ENCODE measurements at regions not wholly inside any gene's neighbourhood (a gene's known extent, or its start where the extent isn't known, plus 50 kb on each side); places are given as distances from the start of the nearest gene placed in this dataset.

DNA sequence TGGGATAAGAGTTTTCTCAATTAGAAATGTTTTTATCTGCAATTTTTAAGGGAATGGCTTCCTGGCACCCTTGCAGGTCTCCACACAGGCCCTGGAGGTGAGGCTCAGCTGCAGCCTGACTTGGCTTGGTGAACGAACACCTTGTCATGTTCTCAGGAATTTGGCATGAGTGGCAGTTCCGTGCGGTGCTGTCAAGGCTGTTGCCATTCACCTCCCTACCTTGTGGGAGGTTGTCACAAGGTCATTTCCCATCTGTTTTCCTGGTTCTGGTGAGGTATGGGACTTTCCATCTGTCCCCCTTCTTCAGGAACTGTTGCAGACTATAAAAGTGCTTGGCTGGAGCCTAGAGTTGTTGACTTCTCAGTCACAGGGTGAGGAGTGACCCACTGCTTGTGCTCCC, 82.9 kb downstream of the ELOVL4 start:
- peak; percentile 41 for ATAC-seq

DNA sequence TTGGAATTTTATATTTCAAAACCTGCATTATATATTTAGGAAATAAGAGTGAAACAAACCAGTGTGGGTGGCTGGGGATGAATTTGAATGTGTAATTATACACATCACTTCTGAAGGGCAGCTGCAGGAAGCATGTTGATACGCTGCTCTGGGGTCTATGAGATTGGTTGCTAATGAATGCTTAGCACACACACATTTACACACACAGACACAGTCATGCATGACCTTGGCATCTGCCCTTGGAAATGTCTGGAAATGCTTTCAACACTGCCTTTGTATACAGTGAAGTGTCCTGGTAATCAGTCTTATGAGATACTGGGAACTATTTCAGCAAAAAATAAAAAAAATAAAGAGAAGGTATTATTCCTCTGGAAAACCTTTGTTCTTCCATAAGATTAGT, 83.4 kb downstream of the ELOVL4 start:
- no peak for ATAC-seq

DNA sequence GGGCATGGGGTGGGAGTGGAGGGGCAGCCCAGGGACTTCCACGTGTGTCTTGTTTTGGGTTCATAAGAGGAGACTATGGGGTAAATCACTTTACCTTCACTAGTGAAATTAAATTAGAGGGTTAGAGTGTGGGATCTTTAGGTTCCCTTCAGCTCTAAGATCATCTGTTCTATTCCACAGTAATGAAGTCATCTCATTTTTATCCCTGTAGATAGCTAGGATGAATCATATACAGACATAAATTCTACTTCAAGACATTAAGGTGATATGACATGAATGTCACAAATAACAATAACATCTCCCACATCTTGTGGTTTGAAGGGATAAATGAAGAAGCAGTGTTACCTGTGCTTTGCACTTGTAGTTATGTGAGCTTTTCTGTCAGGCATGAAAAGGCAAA, 83.8 kb downstream of the ELOVL4 start:
- ATAC-seq, result no peak

DNA sequence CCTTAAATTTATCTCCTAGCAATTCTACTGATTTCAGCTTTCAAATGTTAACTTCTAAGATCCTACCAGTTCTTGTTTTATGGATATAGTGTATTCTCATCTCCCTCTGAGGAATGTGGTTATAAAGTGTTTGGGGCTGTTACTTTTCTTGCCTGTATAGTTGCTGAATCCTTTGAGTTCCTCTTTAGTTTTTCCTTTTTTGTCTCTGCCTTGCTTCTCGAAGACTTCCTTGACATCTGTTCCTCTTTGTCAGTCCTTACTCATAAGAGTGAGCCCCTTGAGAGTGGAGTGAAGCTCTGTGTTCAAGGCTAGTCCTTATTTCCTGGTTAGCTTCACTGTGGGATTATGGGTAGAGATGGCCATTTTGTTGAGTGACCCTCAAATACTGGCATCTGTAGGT, 84.6 kb downstream of the ELOVL4 start:
- no peak for ATAC-seq

DNA sequence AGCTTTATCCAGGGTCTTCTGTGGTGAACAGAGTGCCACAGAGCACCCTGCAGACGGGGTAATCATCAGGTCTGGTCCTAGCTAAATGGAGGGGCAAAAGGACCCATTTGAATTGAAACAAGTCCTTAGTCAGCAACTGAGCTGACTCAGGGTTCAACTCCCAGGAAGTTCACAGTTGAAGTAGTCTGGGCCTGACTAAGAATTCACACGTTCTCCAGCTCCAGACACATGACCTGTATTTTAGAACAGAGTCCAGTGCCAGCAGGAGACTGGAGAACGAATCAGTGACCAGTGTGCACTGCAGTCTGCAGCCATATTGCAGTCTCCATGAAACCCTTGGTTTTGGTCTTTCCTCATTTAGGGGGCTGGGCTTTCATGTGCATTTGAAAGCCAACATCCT, 85.2 kb downstream of the ELOVL4 start:
- ATAC-seq, result no peak

DNA sequence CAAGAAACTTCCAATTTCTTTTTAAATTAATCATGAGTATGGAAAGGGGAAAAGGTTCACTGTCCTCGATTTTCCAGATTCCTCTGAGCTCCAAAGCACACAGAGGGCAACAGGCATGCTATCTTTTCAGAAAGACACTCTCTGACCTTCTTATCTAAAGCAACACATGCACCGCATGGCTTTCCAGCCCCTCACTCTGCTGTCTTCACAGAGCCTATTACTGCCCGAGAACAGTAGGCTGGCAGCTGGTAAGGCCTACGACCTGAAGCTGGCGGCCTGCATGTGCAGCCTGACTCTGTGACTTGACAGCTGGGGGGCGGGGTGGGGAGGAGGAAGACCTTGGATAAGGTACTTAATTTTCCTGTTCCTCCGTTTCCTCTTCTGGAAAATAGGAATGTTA, 86.3 kb downstream of the ELOVL4 start:
- no peak for ATAC-seq

DNA sequence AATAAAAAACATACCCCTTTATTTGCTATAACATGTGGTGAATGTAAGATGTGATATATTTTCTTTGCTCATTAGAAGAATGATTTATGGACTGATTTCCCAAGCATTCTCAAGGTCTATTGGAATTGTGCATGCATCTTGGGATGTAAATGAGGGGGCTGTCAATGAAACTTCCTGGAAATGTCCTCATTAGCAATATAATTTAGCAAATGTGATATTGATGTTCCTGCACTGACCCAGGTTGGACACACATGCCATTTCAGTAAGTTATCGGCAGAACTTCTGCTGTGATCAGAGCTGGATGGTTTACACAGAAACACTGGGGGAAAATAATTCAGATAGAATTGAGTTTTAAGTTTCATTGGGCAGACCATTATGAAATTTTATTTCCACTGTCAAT, 99.9 kb downstream of the ELOVL4 start:
- ATAC-seq, result no peak

DNA sequence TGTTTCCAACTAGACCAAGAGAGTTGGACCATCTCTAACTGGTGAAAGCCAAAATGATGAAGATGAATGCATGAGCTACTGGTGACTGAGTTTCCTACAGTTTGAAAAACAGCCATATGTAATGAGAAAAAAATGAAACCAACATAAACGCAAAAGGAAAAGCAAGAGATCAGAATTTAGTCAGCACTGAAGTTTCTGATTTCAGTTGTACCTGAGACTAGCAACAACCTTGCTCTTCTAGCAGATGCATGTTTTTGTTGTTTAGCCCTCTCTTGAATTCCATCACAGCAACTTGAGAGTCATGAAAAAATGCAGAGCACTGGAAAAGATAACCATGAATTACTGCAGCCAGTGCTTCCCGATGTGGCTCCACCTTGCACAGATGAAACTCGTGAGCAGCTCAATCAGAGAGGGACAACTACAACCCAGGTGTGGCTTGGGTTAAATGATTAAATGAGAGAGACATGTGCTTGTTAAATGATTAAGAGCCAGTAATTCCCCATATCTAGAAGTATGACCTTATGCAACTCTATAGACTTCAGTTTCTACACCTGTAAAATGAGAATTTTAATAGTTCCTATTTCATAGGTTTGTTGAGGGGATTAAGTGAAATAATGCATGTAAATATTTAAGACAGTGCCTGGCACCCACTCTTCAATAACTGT, 104.8 kb downstream of the ELOVL4 start:
- ATAC-seq, result no peak

DNA sequence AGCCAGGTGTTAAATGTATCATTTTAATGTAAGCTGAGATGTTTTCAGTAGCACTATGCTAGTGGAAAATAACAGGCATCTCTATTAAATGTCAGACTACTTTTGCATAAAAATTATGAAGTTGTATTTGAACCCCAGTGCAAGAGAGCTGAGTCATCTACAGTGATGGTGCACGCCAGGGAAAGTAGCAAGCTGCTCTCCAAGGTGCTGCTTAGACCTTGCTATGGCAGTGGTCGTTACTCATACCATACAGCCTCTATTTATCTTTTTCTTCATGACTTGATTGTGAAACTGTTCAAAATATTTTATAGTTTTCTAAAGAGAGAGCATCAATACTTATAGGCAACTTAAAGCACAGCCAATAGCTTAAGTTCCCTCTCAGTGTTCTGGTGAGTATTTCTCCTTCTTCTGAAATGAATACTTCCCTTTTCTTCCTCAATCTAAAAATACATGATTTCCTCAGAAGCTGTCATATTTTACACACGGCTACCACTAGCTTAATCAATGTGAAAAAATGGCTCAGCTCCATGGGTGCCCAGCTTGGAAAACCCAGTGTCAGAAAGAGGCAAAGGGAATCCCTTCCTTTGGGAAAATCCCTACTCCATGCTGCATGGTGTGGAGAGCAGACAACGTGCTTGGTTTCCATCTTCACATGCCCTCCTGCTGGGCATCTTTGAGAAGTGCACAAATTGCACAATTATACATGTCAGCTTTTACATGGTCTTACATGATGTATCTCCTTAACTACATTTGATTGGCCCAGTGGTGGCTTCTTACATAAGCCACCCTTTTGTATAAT, 105.6 kb downstream of the ELOVL4 start:
- ATAC-seq, result no peak

DNA sequence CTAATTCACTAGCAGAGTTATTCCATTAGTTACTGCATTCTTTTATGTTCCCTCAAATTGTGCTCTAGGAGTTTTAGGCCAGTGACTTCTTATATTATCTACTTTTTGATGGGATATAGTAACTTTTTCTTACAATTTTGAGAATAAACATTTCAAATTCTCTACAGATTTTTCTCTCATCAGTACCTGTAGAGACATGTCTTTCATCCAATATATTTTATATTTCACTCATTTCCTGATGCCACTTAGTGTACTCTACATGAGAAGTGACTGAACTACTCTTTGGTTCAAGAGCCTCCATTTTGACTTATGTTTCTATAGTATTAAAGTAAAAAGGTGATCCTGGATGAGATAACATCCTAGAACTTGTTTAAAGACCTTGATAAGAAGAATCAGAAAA, 108.5 kb downstream of the ELOVL4 start:
- ATAC-seq, result no peak

DNA sequence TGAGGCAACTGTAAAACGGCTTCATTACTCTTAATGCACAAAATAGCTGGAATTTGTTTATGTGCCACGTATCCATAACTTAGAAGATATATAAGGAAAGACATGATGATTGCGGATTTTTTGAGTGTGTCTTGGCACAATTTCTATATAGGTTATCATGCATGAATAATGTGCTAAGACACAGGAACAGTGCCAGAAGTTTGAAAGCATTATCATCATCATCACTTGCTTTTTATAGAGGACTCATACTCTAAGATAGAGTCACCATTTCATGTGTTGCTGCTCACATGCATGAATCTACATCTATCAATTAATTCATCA, 113.4 kb downstream of the ELOVL4 start:
- ATAC-seq, result no peak

DNA sequence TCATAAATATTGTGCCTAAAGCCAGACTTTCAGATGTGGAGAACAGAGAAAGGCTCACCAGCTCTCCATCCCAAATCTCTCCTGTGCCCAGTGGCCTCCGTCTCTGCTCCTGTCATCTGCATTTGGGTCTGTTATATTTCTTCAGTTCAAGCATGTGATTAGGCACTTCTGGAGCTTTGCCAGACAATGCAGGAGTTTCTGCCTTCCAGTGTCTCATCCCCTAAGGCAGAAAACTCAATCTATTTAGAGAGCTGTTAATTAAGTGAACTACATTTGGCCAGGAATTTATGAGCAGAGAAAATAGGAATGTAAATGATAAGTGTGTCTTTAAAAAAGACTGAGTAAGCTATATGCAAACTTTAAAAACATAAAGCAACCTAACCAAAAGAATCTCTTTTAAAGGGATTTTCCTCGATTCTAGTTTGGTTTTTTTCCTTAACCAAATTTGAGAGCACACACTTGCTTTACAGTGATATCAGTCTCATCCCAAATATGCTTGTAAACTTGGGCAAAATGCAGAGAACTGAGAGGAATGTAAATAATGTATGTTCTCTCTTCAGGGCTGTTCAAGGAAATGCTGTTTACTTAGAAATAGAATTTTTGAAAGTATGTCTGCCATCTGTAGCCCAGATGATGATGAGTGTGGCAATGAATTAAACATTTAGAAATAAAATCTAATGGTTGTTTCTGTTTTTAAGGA, 113.9 kb downstream of the ELOVL4 start:
- ATAC-seq, result no peak

DNA sequence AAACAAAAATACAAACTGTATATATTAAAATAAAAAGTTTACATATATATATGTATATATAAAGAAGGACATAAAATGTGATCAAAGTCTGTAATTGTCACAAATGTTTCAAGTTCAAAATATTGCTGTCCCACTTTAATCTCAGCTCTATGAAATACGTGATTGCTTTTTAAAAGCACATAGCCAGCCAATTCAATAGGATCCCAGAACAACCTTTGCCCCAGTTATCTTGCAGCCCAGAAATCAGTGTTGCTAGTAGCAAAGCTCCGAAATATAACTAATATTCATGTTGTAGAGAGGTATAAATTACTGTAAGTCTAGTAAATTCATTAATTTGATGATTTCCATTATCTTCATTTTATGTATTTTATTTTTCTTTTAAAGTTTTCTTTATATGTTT, 114.6 kb downstream of the ELOVL4 start:
- ATAC-seq, result no peak

DNA sequence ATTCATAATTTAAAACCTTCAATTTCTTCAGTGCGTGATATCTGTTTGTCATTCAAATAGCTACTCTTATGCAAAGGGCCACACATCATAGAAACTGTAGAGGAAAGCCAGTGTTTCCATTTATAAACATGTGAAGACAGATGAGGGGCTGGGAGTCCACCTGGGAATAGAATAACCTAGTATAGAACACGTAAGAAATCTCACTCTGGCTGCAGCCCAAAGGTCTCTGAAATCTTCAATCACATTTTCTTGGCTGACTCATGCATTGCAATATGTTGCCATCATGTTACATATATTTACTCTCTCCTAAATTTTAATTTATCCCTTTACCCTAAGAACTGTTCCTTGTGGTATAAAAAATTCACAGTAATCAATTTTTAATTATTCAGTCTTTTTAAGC, 123.2 kb downstream of the ELOVL4 start:
- no peak for ATAC-seq

DNA sequence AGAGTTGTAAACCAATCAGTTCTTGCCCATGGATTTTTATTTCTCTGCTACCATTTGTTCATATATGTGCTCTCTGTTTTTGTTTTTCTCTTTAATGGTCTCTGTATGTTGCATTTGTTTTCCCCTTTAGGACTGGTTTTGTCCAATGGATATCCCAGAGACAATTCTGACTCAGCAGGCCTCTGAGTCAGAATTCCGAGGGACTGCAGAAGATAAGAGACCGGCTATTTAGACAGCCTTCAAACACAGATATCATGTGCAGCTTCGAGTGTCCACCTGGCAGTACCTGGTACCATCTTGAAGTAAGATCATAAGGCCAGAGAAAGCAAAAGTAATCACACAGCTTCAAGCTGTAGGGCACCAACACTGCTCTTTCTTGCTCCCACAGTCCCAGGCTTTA, 125.5 kb downstream of the ELOVL4 start:
- no peak for ATAC-seq

DNA sequence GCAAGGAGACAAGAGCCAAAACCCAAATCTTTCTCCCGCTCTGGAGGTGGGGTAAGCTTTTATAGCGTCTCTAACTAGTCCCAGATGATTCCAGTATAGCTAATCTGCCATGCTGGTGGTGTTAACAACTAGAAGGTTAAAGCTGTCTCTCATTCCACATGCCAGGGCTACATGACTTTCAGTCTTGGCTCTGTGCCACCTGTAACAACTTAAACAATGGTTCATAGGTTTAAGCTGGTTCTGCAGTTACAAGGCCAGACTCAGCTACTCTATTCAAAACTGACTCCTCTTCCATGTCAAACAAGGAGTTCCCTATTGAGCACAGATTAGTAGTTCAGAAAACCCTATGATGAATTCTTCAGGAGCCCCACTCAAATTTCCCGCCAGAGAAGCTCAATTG, 128.9 kb downstream of the ELOVL4 start:
- ATAC-seq, result no peak

DNA sequence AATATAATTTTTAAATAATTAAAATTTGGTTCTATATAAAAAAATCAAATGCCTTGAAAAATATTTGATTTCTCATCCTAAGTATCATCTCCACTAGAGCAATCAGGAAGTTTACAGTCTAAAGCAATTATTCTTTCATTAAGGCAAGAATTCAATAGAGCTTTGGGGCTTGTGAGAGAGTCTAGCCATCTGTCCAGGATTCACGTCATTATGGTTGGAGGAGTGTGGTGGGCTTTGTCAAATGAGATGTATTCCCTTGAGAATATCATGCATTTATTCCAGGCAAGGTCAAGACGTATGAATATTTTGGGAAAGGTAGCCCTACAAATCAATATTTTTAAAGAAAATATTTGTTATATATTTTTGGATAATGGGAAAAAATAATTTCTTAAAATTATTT, 132.4 kb downstream of the ELOVL4 start:
- no peak for ATAC-seq

DNA sequence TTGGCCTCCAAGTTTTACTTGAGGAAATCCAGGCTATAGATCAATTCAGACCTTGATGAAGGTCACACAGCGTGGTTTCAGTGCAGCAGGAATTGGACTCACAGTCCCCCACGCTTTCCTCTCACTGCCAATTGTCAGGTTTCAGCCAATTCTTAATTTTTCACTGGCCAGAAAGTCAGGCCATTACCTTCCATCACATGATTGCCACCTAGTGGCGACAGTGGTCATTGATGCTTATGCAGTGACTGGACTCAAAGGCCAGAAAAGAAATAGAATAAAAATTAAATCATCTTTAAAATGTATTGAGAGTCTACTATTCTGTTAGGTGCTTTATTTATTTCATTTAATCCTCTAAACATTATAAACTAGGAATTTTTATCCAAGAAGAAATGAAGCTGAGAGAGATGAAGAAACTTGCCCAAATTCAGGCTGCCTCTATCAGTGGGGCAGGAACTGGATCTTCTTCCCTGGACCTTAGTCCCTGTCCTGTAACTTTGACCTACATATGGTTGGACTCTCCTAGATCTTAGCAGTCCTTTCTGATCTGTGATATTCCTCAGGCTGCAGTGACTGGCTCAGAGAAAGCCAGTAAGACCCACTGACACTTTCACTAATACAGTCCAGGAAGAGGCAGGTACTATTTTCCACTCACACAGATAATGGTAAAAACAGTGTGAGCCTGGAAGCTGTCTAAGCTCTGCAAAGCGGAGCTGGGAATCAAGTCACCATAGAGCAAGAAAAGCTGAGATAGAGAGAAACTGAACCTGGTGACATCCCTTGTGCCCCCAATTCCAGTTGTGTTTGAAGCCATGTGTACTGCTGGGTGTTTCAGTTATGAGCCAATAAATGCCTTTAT, 133.3 kb downstream of the ELOVL4 start:
- ATAC-seq, result no peak

DNA sequence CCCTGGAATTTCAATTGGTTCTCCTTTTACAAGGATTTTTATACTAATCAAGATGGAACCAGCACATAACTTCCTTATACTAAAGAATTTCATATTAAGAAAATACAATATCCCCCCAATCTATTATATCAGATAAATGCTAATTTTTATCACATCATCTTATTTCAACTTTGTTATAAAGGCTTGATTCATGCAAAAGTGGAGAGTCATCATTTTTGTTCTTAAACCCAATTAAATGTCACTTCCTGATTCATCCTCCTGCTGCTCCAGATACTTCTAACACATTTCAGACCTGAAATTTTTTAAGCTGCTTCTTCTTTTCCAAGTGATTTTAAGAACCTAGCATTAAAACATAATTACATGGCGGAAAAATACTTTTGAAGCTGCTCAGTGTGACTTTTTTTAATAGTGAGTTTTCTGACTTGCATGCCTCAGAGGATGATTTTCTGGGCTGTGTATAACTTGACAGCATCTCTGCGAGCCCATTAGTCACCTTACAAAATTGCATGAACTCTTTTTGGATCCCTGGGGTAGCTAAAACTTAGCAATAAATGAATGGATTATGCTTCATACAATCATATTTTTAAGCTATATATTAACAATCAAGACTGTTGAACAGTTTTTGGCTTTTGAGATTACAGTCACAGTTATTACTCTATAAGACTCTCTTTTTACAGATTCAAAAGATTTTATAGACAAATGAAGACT, 134.1 kb downstream of the ELOVL4 start:
- no peak for ATAC-seq

DNA sequence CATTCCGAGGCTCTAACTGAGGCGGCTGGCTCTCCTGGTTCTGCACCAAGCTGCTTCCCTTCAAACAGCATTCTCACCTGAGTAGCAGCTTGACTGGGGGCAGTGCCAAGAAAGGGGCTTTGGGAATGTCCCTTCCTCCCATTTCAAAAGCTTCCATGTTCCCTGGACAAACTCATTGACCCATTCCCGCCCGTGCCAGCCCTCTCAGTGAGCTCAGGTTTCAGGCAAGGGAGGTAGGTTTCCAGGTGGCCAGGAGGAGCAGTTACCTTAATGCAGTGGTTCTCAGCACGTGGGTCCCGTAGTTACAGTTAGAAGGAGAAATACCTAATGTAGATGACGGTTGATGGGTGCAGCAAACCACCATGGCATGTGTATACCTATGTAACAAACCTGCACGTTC, 135.2 kb downstream of the ELOVL4 start:
- no peak for ATAC-seq

DNA sequence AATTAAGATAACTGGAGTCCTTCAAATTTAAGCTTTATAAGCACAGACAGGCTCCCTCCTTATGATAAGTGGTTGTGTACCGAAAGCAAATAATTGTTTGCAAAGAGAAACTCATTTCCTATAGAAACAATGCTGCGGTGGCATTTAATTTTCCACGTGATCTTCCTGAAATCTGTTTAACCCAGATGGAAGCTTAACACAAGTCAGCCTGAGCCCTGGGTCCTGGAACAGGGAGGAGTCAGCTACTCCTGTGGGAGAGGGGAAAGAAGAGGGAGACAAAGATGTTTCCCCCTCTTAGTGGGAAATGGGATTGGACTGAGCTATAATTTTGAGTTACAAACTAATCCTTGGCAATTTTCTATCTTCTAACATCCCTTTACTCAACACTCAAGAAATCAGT, 136.5 kb downstream of the ELOVL4 start:
- ATAC-seq, result no peak

DNA sequence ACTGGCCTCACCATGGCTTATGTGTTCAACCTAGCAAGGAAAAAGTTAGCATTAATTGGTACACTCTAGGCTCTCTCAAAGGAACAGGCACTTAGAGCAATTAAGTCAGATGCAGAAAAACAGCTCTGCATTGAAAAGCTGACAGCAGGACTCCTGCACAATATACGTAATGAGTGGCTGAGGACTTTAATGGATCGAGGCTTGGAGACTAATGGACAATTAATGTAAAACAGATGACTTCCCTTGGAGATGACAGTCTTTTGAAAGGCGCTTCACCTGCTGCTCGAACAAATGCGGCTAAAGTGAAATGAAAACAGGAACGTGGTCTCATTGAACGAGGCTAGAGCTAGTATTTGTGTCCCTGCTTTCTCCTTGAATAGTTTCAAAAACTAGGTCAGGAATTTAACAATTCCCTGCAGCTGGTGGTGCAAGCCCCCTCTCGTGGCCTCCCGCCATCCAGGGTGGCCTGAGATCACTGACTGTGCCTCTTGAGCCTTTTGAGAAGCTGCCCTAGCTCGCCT, 137.1 kb downstream of the ELOVL4 start:
- no peak for ATAC-seq
